AG04449 (cell line): ENCODE measurements at regions not wholly inside any gene's neighbourhood (a gene's known extent, or its start where the extent isn't known, plus 50 kb on each side); places are given as distances from the start of the nearest gene placed in this dataset.

ENCODE experiments used
- CTCF ChIA-PET: fragments of 350-600 bp; formaldehyde crosslinking; extraction: SDS; loops from one replicate; lab custom pipeline; 2021; ENCODE audit warnings: antibody characterized with exemption; lab: Yijun Ruan, JAX
- POLR2A ChIA-PET: fragments of 400-600, 350-600 bp; formaldehyde crosslinking; extraction: SDS; loops from one replicate; lab custom pipeline; 2020; ENCODE audit warnings: antibody characterized with exemption, inconsistent platforms; lab: Yijun Ruan, JAX
- DNase-seq: peaks from one replicate; pipeline ENCODE4 v3.0.0-alpha.2; 2010; ENCODE audit warnings: low read depth, low spot score
- H3K4me3 ChIP-seq: 2 replicates; pipeline ENCODE4 v1.5.1; 2011; ENCODE audit warnings: low read depth, mild to moderate bottlenecking, control low read depth, low read length
- CTCF ChIP-seq: IDR thresholded peaks from one replicate; pipeline ENCODE4 v1.5.1; 2011; ENCODE audit warnings: mild to moderate bottlenecking, moderate library complexity, low read length, control low read depth, inconsistent platforms; ENCODE audit not compliant: insufficient read depth; ENCODE audit errors: missing control alignments

- POLR2A ChIA-PET, result no interaction called here
- DNase-seq, result no peak
Measured at GRCh38 chr21:16573578-16573977, 843.8 kb downstream of the USP25 start.

GRCh38 chr21:16577975-16578374 lies 848.2 kb downstream of the USP25 start:
- no peak for DNase-seq
- POLR2A ChIA-PET, result no interaction called here
- no peak overlapping the region for H3K4me3 ChIP-seq
- no peak for TF ChIP-seq CTCF
- CTCF ChIA-PET, result no interaction called here

More at GRCh38 chr21:16573578-16573977, 843.8 kb downstream of the USP25 start:
- no peak for TF ChIP-seq CTCF
- no peak overlapping the region for H3K4me3 ChIP-seq
- CTCF ChIA-PET, result interaction anchor here (1.4 kb wide), 1 partner anchor 13 kb away, joined by 5 read pairs; no protein-coding TSS in a partner anchor

GRCh38 chr21:16578912-16579311 lies 849.1 kb downstream of the USP25 start:
- TF ChIP-seq CTCF, result no peak
- ChIA-PET POLR2A (no interaction called here), CTCF (no interaction called here)
- DNase-seq, result no peak
- H3K4me3 ChIP-seq, result no peak overlapping the region

GRCh38 chr21:16579538-16579937 lies 849.8 kb downstream of the USP25 start:
- no peak for DNase-seq
- no peak for TF ChIP-seq CTCF
- CTCF ChIA-PET, result no interaction called here
- POLR2A ChIA-PET, result no interaction called here
- no peak overlapping the region for H3K4me3 ChIP-seq

- CTCF ChIA-PET, result no interaction called here
- POLR2A ChIA-PET, result no interaction called here
- no peak for TF ChIP-seq CTCF
- H3K4me3 ChIP-seq, result no peak overlapping the region
- DNase-seq, result no peak
Measured at GRCh38 chr21:16580661-16581060, 850.9 kb downstream of the USP25 start.

- ChIA-PET CTCF (no interaction called here), POLR2A (no interaction called here)
- no peak for TF ChIP-seq CTCF
- H3K4me3 ChIP-seq, result no peak overlapping the region
- DNase-seq, result no peak
Measured at GRCh38 chr21:16583556-16583955, 853.8 kb downstream of the USP25 start.

- no peak overlapping the region for H3K4me3 ChIP-seq
- DNase-seq, result no peak
- ChIA-PET CTCF (no interaction called here), POLR2A (no interaction called here)
- no peak for TF ChIP-seq CTCF
Measured at GRCh38 chr21:16584756-16585155, 855.0 kb downstream of the USP25 start.
